ENCODE measurements at regions not wholly inside any gene's neighbourhood (a gene's known extent, or its start where the extent isn't known, plus 50 kb on each side); places are given as distances from the start of the nearest gene placed in this dataset.

DNA sequence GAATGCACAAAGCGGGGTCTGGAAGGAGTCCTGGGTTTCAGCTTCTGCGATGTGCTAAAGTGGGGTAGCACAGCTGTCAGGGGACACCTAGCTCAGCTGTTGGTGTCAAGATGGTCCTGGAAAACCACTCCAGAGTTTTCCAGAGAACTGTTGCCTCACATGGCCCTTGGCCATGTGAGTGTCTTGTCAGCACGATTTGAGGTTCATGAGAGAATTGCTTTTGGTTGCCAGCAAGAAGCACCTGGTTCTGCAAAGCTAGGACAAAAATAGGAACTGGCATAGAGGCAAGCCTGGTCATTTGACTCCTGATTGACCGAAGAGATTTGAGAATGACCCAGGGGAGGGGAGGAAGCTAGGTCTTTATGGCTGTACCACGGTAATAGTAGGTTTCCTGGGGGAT is 50.4 kb upstream of the CTLA4 start:
- DNase-seq (ENCODE audit: low read depth in 1 of 2, low spot score in 2 of 2) (no peak), FAIRE-seq (no peak)
- H4K5ac ChIP-seq (ENCODE audit: insufficient read length, low read depth, low read length), result no peak overlapping the region
- H3K9ac ChIP-seq (replicated peaks in 1 of 4; ENCODE audit: extremely low read depth in 1 of 4, low read depth in 3 of 4, low read length in 3 of 4), result no peak overlapping the region
- 93% methylated on average over 5 of the region's 5 CpGs; no CpG with 5 or more reads in 1 of the 2 experiments for WGBS, 2 experiments (ENCODE audit: extremely low coverage in 1 of 2, insufficient coverage in 1 of 2, insufficient read length in 1 of 2, insufficient replicate concordance in 2 of 2, low coverage in 1 of 2, low lambda C conversion rate in 2 of 2, missing lambda C conversion rate in 1 of 2)
- no peaks in the 10 kb centered on the region for H3K23me2 ChIP-seq (ENCODE audit: low read depth, low read length)
- H2BK120ac ChIP-seq (replicated peaks; ENCODE audit: low read depth, low read length), result no peak overlapping the region
- no peak overlapping the region for H2BK12ac ChIP-seq (ENCODE audit: low read depth, low read length)
- H3K79me2 ChIP-seq (ENCODE audit: control insufficient read depth in 1 of 2, insufficient read depth in 2 of 2, low read length in 2 of 2), result no peaks in the 10 kb centered on the region
- no peak overlapping the region for H3K23ac ChIP-seq (ENCODE audit: insufficient read length)
- ChIA-PET POLR2A (ENCODE audit: partially characterized antibody) (no interaction called here), CTCF (ENCODE audit: partially characterized antibody) (interaction anchor here (0.5 to 4.2 kb wide), 16 partner anchors 9 to 592 kb away, joined by 3 to 28 read pairs (median 4); no protein-coding TSS in a partner anchor)
- no peaks in the 10 kb centered on the region for H3K36me3 ChIP-seq (ENCODE audit: control insufficient read depth in 2 of 4, insufficient read depth in 4 of 4, low read length in 3 of 4)
- H2AFZ ChIP-seq (ENCODE audit: low read length), result no peak overlapping the region
- H3K4ac ChIP-seq (replicated peaks; ENCODE audit: insufficient read length, low read depth, low read length), result no peak overlapping the region
- no peak overlapping the region for H2BK15ac ChIP-seq (ENCODE audit: low read length)
- H4K20me1 ChIP-seq (replicated peaks in 1 of 2; ENCODE audit: control insufficient read depth in 1 of 2, insufficient read depth in 2 of 2, low read length in 2 of 2), result no peaks in the 10 kb centered on the region
- H3K18ac ChIP-seq (ENCODE audit: extremely low read depth, low read length), result no peak overlapping the region
- H4K91ac ChIP-seq (replicated peaks; ENCODE audit: insufficient read length, low read length), result no peak overlapping the region
- no peak overlapping the region for H3K14ac ChIP-seq (ENCODE audit: insufficient read length)
- H3K27me3 ChIP-seq (replicated peaks in 1 of 4; ENCODE audit: control insufficient read depth in 3 of 4, extremely low read depth in 1 of 4, insufficient read depth in 3 of 4, low read length in 3 of 4), result no peaks in the 10 kb centered on the region
- H3K27ac ChIP-seq (ENCODE audit: low read depth, low read length), result no peak overlapping the region
- no peak overlapping the region for H2AK5ac ChIP-seq (ENCODE audit: low read depth, low read length)
- H3K4me3 ChIP-seq (ENCODE audit: extremely low read depth in 1 of 4, insufficient read depth in 2 of 4, low read depth in 3 of 4, low read length in 4 of 4), result no peak overlapping the region
- no peaks in the 10 kb centered on the region for H3K4me1 ChIP-seq (replicated peaks in 1 of 4; ENCODE audit: control insufficient read depth in 3 of 4, insufficient read depth in 4 of 4, low read length in 3 of 4)
- H3K79me1 ChIP-seq (ENCODE audit: low read depth, low read length), result no peaks in the 10 kb centered on the region
- H4K8ac ChIP-seq (ENCODE audit: extremely low read depth, insufficient read depth, low read length), result no peak overlapping the region
- H2BK5ac ChIP-seq (ENCODE audit: low read depth, low read length), result no peak overlapping the region
- H2BK20ac ChIP-seq (ENCODE audit: low read length), result no peak overlapping the region
- H3K4me2 ChIP-seq (ENCODE audit: insufficient read depth in 1 of 2, low read depth in 2 of 2, low read length in 2 of 2), result no peak overlapping the region
- H3K56ac ChIP-seq (replicated peaks; ENCODE audit: insufficient read length, low read depth, low read length), result no peak overlapping the region
- H3K9me3 ChIP-seq (ENCODE audit: insufficient read depth in 2 of 2, low read depth in 1 of 2, low read length in 1 of 2), result no peaks in the 10 kb centered on the region
- TF ChIP-seq SIN3A (conservative IDR thresholded peaks at IDR 0.05 in 1 of 2, IDR thresholded peaks at IDR 0.05 in 1 of 2; ENCODE audit: low read depth in 1 of 2, low read length in 2 of 2) (no peak), CHD1 (IDR thresholded peaks at IDR 0.05; ENCODE audit: low read depth, low read length) (no peak), CREB1 (IDR thresholded peaks at IDR 0.05) (no peak), TEAD4 (IDR thresholded peaks at IDR 0.05; ENCODE audit: low read depth, low read length) (no peak), CEBPB (IDR thresholded peaks at IDR 0.05; ENCODE audit: low read depth, low read length) (no peak), ASH2L (IDR thresholded peaks at IDR 0.05; ENCODE audit: low read length) (no peak), FOSL1 (IDR thresholded peaks at IDR 0.05; ENCODE audit: insufficient read depth, low read depth, low read length) (no peak), SUZ12 (IDR thresholded peaks at IDR 0.05; ENCODE audit: low read length) (no peak), RNF2 (IDR thresholded peaks at IDR 0.05; ENCODE audit: borderline replicate concordance, low read depth, low read length, missing control alignments, poor library complexity, severe bottlenecking) (no peak), SRF (IDR thresholded peaks at IDR 0.05; ENCODE audit: low read depth, low read length) (no peak), MAFK (IDR thresholded peaks at IDR 0.05; ENCODE audit: low read depth, low read length) (no peak), HDAC6 (IDR thresholded peaks at IDR 0.05; ENCODE audit: low read depth, low read length) (no peak), CHD2 (IDR thresholded peaks at IDR 0.05; ENCODE audit: low read length) (no peak)
- TF ChIP-seq, protein P1, sequence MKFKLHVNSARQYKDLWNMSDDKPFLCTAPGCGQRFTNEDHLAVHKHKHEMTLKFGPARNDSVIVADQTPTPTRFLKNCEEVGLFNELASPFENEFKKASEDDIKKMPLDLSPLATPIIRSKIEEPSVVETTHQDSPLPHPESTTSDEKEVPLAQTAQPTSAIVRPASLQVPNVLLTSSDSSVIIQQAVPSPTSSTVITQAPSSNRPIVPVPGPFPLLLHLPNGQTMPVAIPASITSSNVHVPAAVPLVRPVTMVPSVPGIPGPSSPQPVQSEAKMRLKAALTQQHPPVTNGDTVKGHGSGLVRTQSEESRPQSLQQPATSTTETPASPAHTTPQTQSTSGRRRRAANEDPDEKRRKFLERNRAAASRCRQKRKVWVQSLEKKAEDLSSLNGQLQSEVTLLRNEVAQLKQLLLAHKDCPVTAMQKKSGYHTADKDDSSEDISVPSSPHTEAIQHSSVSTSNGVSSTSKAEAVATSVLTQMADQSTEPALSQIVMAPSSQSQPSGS (IDR thresholded peaks at IDR 0.05; ENCODE audit: low read length), result no peak

Measured in H1 (cell line).